Fibroblast of skin of right quadriceps (primary cell): ENCODE measurements at regions not wholly inside any gene's neighbourhood (a gene's known extent, or its start where the extent isn't known, plus 50 kb on each side); places are given as distances from the start of the nearest gene placed in this dataset.

Experiments
- DNase-seq: peaks from one replicate; pipeline ENCODE4 v3.0.0-alpha.2; 2013

- DNase-seq = no peak
Observed at GRCh38 chr10:24039897-24040296, 169.0 kb upstream of the KIAA1217 start.

- DNase-seq = peak; percentile 50
Observed at GRCh38 chr10:24041034-24041433, 167.9 kb upstream of the KIAA1217 start.

- no peak for DNase-seq
Observed at GRCh38 chr10:24041834-24042233, 167.1 kb upstream of the KIAA1217 start.

- DNase-seq = no peak
Observed at GRCh38 chr10:24042884-24043283, 166.1 kb upstream of the KIAA1217 start.

GRCh38 chr10:24046060-24046459, 162.9 kb upstream of the KIAA1217 start:
- DNase-seq = no peak

- DNase-seq = no peak
Observed at GRCh38 chr10:24047176-24047575, 161.8 kb upstream of the KIAA1217 start.

GRCh38 chr10:24054421-24054820, 154.5 kb upstream of the KIAA1217 start:
- no peak for DNase-seq

- no peak for DNase-seq
Observed at GRCh38 chr10:24080207-24080606, 128.7 kb upstream of the KIAA1217 start.

GRCh38 chr10:24086296-24087086, 122.4 kb upstream of the KIAA1217 start:
- DNase-seq = no peak

GRCh38 chr10:24091256-24091655, 117.7 kb upstream of the KIAA1217 start:
- peak; percentile 52 for DNase-seq

GRCh38 chr10:24096281-24096680, 112.7 kb upstream of the KIAA1217 start:
- DNase-seq = no peak

- DNase-seq = peak; percentile 71
Observed at GRCh38 chr10:24097751-24098207, 111.2 kb upstream of the KIAA1217 start.

GRCh38 chr10:24104895-24105294, 104.0 kb upstream of the KIAA1217 start:
- no peak for DNase-seq

GRCh38 chr10:24113901-24114300, 95.0 kb upstream of the KIAA1217 start:
- DNase-seq = no peak

GRCh38 chr10:24114556-24114955, 94.4 kb upstream of the KIAA1217 start:
- peak; percentile 70 for DNase-seq

GRCh38 chr10:24115403-24115802, 93.5 kb upstream of the KIAA1217 start:
- DNase-seq = no peak

GRCh38 chr10:24118246-24118645, 90.7 kb upstream of the KIAA1217 start:
- DNase-seq = peak; percentile 64

- no peak for DNase-seq
Observed at GRCh38 chr10:24119896-24120295, 89.0 kb upstream of the KIAA1217 start.

GRCh38 chr10:24120646-24121045, 88.3 kb upstream of the KIAA1217 start:
- DNase-seq = no peak

GRCh38 chr10:24127516-24127915, 81.4 kb upstream of the KIAA1217 start:
- no peak for DNase-seq

GRCh38 chr10:24128066-24128730, 80.7 kb upstream of the KIAA1217 start:
- DNase-seq = peak; percentile 62

GRCh38 chr10:24132741-24133140, 76.2 kb upstream of the KIAA1217 start:
- peak; percentile 70 for DNase-seq

- no peak for DNase-seq
Observed at GRCh38 chr10:24133835-24134234, 75.1 kb upstream of the KIAA1217 start.

GRCh38 chr10:24136070-24136469, 72.9 kb upstream of the KIAA1217 start:
- DNase-seq = peak; percentile 40
